HEK293 (cell line): ENCODE measurements at regions not wholly inside any gene's neighbourhood (a gene's known extent, or its start where the extent isn't known, plus 50 kb on each side); places are given as distances from the start of the nearest gene placed in this dataset.

Source experiments
- HOXD13 ChIP-seq: sonication (generic); formaldehyde crosslinking; IDR thresholded peaks from 2 replicates; pipeline ENCODE4 v1.8.0; 2022; ENCODE audit warnings: missing genetic modification reagents, borderline replicate concordance
- PRDM6 ChIP-seq: fragments of 450-650 bp; formaldehyde crosslinking; IDR thresholded peaks from 2 replicates; pipeline ENCODE4 v1.5.1; 2017; ENCODE audit warnings: missing biosample characterization, missing genetic modification characterization

GRCh38 chr16:80283466-80284392 is 257.1 kb upstream of the DYNLRB2 start:
- TF ChIP-seq HOXD13 (CRISPR knock-in tag): no peak
- TF ChIP-seq PRDM6 (tag by site-specific recombination): no peak
